OCI-LY3 (cell line): ENCODE measurements at regions not wholly inside any gene's neighbourhood (a gene's known extent, or its start where the extent isn't known, plus 50 kb on each side); places are given as distances from the start of the nearest gene placed in this dataset.

Source experiments
- CTCF ChIP-seq: fragments of 200-600, 300-600 bp; sonication (generic); IDR thresholded peaks from 2 replicates; pipeline ENCODE4 v1.5.1; 2014; ENCODE audit warnings: antibody characterized with exemption, low read length, low read depth
- EZH2phosphoT487 ChIP-seq: fragments of 200-600 bp; shearing (Covaris generic); IDR thresholded peaks from 2 replicates; pipeline ENCODE4 v1.6.1; 2018; ENCODE audit warnings: antibody characterized with exemption, mixed run types, low read depth

- TF ChIP-seq CTCF (no peak), EZH2phosphoT487 (no peak)
Measured at GRCh38 chr1:22303816-22304215, 147.8 kb upstream of the ZBTB40 start.
